ENCODE measurements at regions not wholly inside any gene's neighbourhood (a gene's known extent, or its start where the extent isn't known, plus 50 kb on each side); places are given as distances from the start of the nearest gene placed in this dataset.

- H3K4me3 Mint-ChIP-seq: no peak overlapping the region
These were observed 200.8 kb downstream of the ADRA2A start for GRCh38 chr10:111277661-111278060.

DNA sequence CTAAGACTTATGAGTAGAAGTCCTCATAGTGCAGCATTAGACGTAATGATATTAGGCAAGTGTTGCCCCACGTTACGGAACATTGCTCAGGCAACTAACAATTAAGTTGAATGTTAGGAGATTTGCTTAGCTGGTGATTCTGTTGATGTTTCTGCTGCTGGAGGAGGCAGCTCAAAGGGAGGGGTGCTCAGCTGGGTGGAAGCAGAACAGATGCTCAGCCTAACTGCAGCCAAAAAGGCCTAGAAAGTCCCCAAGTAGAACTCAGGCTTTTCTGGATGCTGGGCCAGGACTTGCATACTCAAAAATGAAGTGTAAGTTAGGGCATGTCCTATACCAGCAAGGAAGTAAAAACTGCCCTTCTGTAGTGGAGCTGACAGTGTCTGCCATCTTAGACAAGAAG is 201.4 kb downstream of the ADRA2A start:
- ATAC-seq (no peak), DNase-seq (ENCODE audit: low spot score) (no peak)
- Histone ChIP-seq H3K79me2 (replicated peaks; ENCODE audit: insufficient read depth) (no peaks in the 10 kb centered on the region), H3K9me2 (ENCODE audit: insufficient read depth) (no peaks in the 10 kb centered on the region), H4K20me1 (replicated peaks; ENCODE audit: insufficient read depth) (no peaks in the 10 kb centered on the region), H3K4me1 (ENCODE audit: insufficient read depth) (no peaks in the 10 kb centered on the region), H2AFZ (no peak overlapping the region), H3K27me3 (ENCODE audit: insufficient read depth) (no peaks in the 10 kb centered on the region), H3K27ac (ENCODE audit: low read depth) (no peak overlapping the region), H3K36me3 (ENCODE audit: insufficient read depth) (no peaks in the 10 kb centered on the region), H3F3A (replicated peaks; ENCODE audit: low read depth) (no peaks in the 10 kb centered on the region), H3K4me2 (no peak overlapping the region), H3K4me3 (no peak overlapping the region)
- no peaks in the 10 kb centered on the region for H3K27me3 Mint-ChIP-seq (ENCODE audit: insufficient read depth, low read depth, poor library complexity)
- no peaks in the 10 kb centered on the region for H3K36me3 Mint-ChIP-seq (ENCODE audit: low read depth)
- H3K27ac Mint-ChIP-seq: no peak overlapping the region
- H3K4me3 Mint-ChIP-seq: no peak overlapping the region
- H3K9me3 Mint-ChIP-seq: no peaks in the 10 kb centered on the region; the same call in 2 of the 3 replicates
- no peaks in the 10 kb centered on the region for H3K4me1 Mint-ChIP-seq
- TF ChIP-seq STAT1 (IDR thresholded peaks at IDR 0.05; ENCODE audit: unreplicated experiment) (no peak), EZH2 (IDR thresholded peaks at IDR 0.05; ENCODE audit: low read depth, unreplicated experiment) (no peak), POLR2AphosphoS5 (IDR thresholded peaks at IDR 0.05; ENCODE audit: low read depth) (no peak), ZNF114 (CRISPR knock-in tag; IDR thresholded peaks at IDR 0.05) (no peak), NANOG (IDR thresholded peaks at IDR 0.05; ENCODE audit: borderline replicate concordance) (no peak), ZNF331 (CRISPR knock-in tag; IDR thresholded peaks at IDR 0.05; ENCODE audit: low read depth) (no peak), JUNB (IDR thresholded peaks at IDR 0.05; ENCODE audit: unreplicated experiment) (no peak), CREB1 (CRISPR knock-in tag; IDR thresholded peaks at IDR 0.05; ENCODE audit: low read depth) (no peak)
- TF ChIP-seq, protein P1, sequence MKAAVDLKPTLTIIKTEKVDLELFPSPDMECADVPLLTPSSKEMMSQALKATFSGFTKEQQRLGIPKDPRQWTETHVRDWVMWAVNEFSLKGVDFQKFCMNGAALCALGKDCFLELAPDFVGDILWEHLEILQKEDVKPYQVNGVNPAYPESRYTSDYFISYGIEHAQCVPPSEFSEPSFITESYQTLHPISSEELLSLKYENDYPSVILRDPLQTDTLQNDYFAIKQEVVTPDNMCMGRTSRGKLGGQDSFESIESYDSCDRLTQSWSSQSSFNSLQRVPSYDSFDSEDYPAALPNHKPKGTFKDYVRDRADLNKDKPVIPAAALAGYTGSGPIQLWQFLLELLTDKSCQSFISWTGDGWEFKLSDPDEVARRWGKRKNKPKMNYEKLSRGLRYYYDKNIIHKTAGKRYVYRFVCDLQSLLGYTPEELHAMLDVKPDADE (IDR thresholded peaks at IDR 0.05): no peak
- TF ChIP-seq, protein P2, sequence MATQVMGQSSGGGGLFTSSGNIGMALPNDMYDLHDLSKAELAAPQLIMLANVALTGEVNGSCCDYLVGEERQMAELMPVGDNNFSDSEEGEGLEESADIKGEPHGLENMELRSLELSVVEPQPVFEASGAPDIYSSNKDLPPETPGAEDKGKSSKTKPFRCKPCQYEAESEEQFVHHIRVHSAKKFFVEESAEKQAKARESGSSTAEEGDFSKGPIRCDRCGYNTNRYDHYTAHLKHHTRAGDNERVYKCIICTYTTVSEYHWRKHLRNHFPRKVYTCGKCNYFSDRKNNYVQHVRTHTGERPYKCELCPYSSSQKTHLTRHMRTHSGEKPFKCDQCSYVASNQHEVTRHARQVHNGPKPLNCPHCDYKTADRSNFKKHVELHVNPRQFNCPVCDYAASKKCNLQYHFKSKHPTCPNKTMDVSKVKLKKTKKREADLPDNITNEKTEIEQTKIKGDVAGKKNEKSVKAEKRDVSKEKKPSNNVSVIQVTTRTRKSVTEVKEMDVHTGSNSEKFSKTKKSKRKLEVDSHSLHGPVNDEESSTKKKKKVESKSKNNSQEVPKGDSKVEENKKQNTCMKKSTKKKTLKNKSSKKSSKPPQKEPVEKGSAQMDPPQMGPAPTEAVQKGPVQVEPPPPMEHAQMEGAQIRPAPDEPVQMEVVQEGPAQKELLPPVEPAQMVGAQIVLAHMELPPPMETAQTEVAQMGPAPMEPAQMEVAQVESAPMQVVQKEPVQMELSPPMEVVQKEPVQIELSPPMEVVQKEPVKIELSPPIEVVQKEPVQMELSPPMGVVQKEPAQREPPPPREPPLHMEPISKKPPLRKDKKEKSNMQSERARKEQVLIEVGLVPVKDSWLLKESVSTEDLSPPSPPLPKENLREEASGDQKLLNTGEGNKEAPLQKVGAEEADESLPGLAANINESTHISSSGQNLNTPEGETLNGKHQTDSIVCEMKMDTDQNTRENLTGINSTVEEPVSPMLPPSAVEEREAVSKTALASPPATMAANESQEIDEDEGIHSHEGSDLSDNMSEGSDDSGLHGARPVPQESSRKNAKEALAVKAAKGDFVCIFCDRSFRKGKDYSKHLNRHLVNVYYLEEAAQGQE (IDR thresholded peaks at IDR 0.05; ENCODE audit: unreplicated experiment): no peak
- TF ChIP-seq, protein P3, sequence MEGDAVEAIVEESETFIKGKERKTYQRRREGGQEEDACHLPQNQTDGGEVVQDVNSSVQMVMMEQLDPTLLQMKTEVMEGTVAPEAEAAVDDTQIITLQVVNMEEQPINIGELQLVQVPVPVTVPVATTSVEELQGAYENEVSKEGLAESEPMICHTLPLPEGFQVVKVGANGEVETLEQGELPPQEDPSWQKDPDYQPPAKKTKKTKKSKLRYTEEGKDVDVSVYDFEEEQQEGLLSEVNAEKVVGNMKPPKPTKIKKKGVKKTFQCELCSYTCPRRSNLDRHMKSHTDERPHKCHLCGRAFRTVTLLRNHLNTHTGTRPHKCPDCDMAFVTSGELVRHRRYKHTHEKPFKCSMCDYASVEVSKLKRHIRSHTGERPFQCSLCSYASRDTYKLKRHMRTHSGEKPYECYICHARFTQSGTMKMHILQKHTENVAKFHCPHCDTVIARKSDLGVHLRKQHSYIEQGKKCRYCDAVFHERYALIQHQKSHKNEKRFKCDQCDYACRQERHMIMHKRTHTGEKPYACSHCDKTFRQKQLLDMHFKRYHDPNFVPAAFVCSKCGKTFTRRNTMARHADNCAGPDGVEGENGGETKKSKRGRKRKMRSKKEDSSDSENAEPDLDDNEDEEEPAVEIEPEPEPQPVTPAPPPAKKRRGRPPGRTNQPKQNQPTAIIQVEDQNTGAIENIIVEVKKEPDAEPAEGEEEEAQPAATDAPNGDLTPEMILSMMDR (conservative IDR thresholded peaks at IDR 0.05; ENCODE audit: low read depth in 2 of 2): no peak

More at GRCh38 chr10:111277661-111278060, 200.8 kb downstream of the ADRA2A start:
- no peak overlapping the region for H3K27ac ChIP-seq (ENCODE audit: low read depth)
- no peak overlapping the region for H2AFZ ChIP-seq
- no peaks in the 10 kb centered on the region for H3K36me3 Mint-ChIP-seq (ENCODE audit: low read depth)
- no peaks in the 10 kb centered on the region for H3K4me1 ChIP-seq (ENCODE audit: insufficient read depth)
- ATAC-seq (no peak), DNase-seq (ENCODE audit: low spot score) (no peak)
- H3K79me2 ChIP-seq (replicated peaks; ENCODE audit: insufficient read depth): no peaks in the 10 kb centered on the region
- no peaks in the 10 kb centered on the region for H3K9me2 ChIP-seq (ENCODE audit: insufficient read depth)
- no peak overlapping the region for H3K27ac Mint-ChIP-seq
- H3K4me2 ChIP-seq: no peak overlapping the region
- H4K20me1 ChIP-seq (replicated peaks; ENCODE audit: insufficient read depth): no peaks in the 10 kb centered on the region
- no peaks in the 10 kb centered on the region for H3K4me1 Mint-ChIP-seq
- no peaks in the 10 kb centered on the region for H3K36me3 ChIP-seq (ENCODE audit: insufficient read depth)
- no peak for TF ChIP-seq ZNF114 (CRISPR knock-in tag; IDR thresholded peaks at IDR 0.05)
- no peak for TF ChIP-seq JUNB (IDR thresholded peaks at IDR 0.05; ENCODE audit: unreplicated experiment)
- no peak for TF ChIP-seq POLR2AphosphoS5 (IDR thresholded peaks at IDR 0.05; ENCODE audit: low read depth)
- TF ChIP-seq STAT1 (IDR thresholded peaks at IDR 0.05; ENCODE audit: unreplicated experiment): no peak
- TF ChIP-seq EZH2 (IDR thresholded peaks at IDR 0.05; ENCODE audit: low read depth, unreplicated experiment): no peak
- H3K4me3 ChIP-seq: no peak overlapping the region
- H3K9me3 Mint-ChIP-seq: no peaks in the 10 kb centered on the region; the same call in 2 of the 3 replicates
- no peaks in the 10 kb centered on the region for H3F3A ChIP-seq (replicated peaks; ENCODE audit: low read depth)
- H3K27me3 ChIP-seq (ENCODE audit: insufficient read depth): no peaks in the 10 kb centered on the region
- no peaks in the 10 kb centered on the region for H3K27me3 Mint-ChIP-seq (ENCODE audit: insufficient read depth, low read depth, poor library complexity)
